ENCODE measurements at regions not wholly inside any gene's neighbourhood (a gene's known extent, or its start where the extent isn't known, plus 50 kb on each side); places are given as distances from the start of the nearest gene placed in this dataset.
"Not testable (repeated sequence)": the region's sequence is repeated elsewhere in the genome, so short reads cannot be mapped to it uniquely, and the experiment has no call there.

DNA sequence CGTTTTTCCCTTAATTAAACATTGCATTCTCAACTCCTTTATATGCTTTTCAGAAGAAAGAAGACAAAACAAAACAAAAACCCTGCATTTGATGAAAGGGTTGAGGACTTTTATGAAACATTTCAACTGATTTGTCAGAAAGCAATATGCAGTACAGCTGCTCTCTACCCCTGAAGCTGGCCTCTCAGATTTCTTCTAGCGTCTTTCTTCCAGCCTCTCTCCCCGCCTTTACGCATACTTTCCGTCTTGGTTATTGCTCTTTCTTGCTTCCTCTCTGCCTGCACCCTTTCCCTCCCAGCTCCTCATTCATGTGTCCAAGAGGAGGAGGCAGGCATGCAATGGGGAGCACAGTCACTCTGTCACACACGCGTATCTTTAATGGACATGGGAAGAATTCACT is 91.0 kb upstream of the COL1A2 start:
- H3K9me3 Mint-ChIP-seq, result peaks cover 2% of the 10 kb centered on the region
- peaks cover 1% of the 10 kb centered on the region for H3K27me3 Mint-ChIP-seq
- ChIA-PET CTCF (no interaction called here), POLR2A (no interaction called here)
- H3K4me3 Mint-ChIP-seq, result no peak overlapping the region
- no peak for DNase-seq
- H3K36me3 Mint-ChIP-seq (ENCODE audit: low read depth), result no peaks in the 10 kb centered on the region
- H3K4me1 Mint-ChIP-seq, result no peaks in the 10 kb centered on the region
- no peak overlapping the region for H3K27ac Mint-ChIP-seq

DNA sequence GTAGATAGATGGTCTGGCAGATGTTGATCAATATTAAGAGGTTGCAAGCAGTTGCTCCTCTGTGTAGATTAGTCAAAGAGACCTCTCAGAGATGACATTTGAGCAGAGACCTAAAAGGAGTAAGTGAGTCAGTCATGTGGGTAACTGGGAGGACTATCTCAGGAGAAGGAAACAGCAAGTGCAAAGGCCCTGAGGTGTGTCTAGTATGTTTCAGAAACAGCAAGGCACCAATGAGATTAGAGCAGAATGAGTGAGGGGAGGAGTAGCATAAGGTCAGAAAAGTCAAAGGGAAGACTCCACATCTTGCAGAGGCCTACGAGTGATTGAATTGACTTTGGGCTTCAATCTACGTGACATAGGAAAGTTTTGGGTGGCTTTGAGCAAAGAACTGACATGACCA is 89.8 kb upstream of the COL1A2 start:
- Mint-ChIP-seq H3K4me3 (no peak overlapping the region), H3K27me3 (peaks cover 1% of the 10 kb centered on the region), H3K36me3 (ENCODE audit: low read depth) (no peaks in the 10 kb centered on the region), H3K4me1 (no peaks in the 10 kb centered on the region), H3K9me3 (peaks cover 2% of the 10 kb centered on the region), H3K27ac (no peak overlapping the region)
- CTCF ChIA-PET, result no interaction called here
- no peak for DNase-seq
- POLR2A ChIA-PET, result no interaction called here

DNA sequence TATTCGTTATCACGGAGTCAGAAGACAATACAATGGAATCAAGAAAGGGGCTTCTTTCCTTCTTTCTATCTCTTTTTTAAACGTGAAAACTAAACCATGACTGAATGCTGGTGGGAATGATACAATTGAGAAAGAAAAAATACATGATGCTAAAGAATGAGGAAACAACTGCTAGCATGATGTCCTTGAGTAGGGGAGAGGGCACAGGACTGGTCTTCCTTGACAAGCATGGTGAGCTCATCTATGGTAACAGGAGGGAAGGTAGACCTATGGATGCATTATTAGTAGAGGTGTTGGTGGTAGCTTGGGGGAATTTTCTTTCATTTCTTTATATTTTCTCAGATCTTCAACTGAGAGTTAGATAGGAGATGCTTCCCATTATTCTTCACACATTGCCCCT is 88.9 kb upstream of the COL1A2 start:
- H3K27me3 Mint-ChIP-seq, result peaks cover 1% of the 10 kb centered on the region
- CTCF ChIA-PET, result no interaction called here
- peaks cover 2% of the 10 kb centered on the region for H3K9me3 Mint-ChIP-seq
- H3K36me3 Mint-ChIP-seq (ENCODE audit: low read depth), result no peaks in the 10 kb centered on the region
- DNase-seq, result no peak
- H3K4me1 Mint-ChIP-seq, result no peaks in the 10 kb centered on the region
- no peak overlapping the region for H3K27ac Mint-ChIP-seq
- no peak overlapping the region for H3K4me3 Mint-ChIP-seq
- POLR2A ChIA-PET, result no interaction called here

DNA sequence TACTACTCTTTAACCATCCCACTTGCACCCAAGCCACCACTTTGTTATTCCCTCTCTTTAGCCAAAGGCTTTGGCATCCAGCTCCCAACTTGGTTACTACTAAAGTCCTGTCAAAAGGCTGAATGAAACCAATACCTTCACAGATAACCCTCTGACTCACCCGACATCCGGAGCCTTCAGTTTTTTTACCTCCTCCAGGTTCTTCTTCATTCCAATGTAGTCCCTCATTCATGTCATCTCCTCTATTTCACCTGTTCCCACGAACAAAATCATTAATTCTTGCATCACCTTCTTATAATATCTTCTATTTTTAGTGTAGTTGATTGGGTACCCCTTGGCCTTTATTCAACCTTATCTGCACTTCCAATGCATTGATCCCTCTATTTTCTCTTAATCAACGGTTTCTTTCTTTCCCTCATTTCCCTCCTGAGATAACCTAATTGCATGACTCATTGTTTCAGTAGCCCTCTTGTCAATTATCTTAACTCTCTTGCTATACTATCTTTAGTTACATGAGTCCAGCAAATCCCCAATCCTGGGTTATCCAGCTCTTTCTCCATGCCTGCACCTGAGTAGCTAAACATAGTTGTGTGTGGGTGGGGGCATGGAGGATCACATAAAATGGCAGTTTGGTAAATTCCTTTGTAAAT is 87.2 kb upstream of the COL1A2 start:
- H3K27me3 Mint-ChIP-seq, result peaks cover 1% of the 10 kb centered on the region
- DNase-seq, result no peak
- POLR2A ChIA-PET, result no interaction called here

DNA sequence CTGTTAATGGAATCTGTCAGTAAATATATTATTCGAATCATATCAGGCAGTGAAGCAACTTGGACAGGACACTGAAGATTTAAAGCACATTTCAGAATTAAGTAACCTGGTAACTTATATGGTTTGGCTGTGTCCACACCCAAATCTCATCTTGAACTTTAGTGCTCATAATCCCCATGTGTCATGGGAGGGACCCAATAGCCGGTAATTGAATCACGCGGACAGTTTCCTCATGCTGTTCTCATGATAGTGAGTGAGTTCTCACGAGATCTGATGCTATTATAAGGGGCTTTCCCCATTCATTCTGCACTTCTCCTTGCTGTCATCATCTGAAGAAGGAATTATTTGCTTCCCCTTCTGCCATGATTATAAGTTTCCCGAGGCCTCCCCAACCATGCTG is 83.2 kb upstream of the COL1A2 start:
- no peak overlapping the region for H3K27ac Mint-ChIP-seq
- DNase-seq, result no peak
- peaks cover 2% of the 10 kb centered on the region for H3K9me3 Mint-ChIP-seq
- POLR2A ChIA-PET, result no interaction called here
- H3K27me3 Mint-ChIP-seq, result no peaks in the 10 kb centered on the region
- no peak overlapping the region for H3K4me3 Mint-ChIP-seq
- H3K36me3 Mint-ChIP-seq (ENCODE audit: low read depth), result no peaks in the 10 kb centered on the region
- CTCF ChIA-PET, result no interaction called here
- H3K4me1 Mint-ChIP-seq, result no peaks in the 10 kb centered on the region

More for the DNA sequence above, 87.2 kb upstream of the COL1A2 start:
- no peak overlapping the region for H3K27ac Mint-ChIP-seq
- H3K4me1 Mint-ChIP-seq, result no peaks in the 10 kb centered on the region
- H3K9me3 Mint-ChIP-seq, result peaks cover 2% of the 10 kb centered on the region
- CTCF ChIA-PET, result interaction anchor here (0.7 kb wide), 1 partner anchor 684 kb away, joined by 3 read pairs; no protein-coding TSS in a partner anchor
- no peak overlapping the region for H3K4me3 Mint-ChIP-seq
- no peaks in the 10 kb centered on the region for H3K36me3 Mint-ChIP-seq (ENCODE audit: low read depth)

DNA sequence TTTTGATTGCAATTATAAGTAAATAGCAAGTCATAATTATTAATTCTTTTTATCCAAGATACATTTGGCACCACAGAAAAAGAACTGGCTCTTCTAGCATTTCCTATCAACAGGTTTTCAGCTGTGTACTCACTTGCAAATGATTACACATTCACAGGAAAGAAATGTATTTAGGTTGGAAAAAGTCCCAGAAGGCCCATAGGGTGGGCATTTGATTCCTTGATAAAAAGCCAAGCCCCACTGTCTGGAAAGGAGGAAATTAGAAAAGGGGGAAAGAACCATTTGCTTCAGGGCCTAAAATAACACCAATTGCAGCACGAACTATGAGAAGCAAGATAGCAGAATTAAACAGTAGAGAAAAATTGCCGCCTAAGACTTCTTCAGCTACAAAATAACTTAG is 80.8 kb upstream of the COL1A2 start:
- no peaks in the 10 kb centered on the region for H3K4me1 Mint-ChIP-seq
- no peak overlapping the region for H3K27ac Mint-ChIP-seq
- H3K27me3 Mint-ChIP-seq, result no peaks in the 10 kb centered on the region
- H3K36me3 Mint-ChIP-seq (ENCODE audit: low read depth), result no peaks in the 10 kb centered on the region
- H3K9me3 Mint-ChIP-seq, result no peaks in the 10 kb centered on the region
- POLR2A ChIA-PET, result no interaction called here
- CTCF ChIA-PET, result no interaction called here
- no peak overlapping the region for H3K4me3 Mint-ChIP-seq
- no peak for DNase-seq

DNA sequence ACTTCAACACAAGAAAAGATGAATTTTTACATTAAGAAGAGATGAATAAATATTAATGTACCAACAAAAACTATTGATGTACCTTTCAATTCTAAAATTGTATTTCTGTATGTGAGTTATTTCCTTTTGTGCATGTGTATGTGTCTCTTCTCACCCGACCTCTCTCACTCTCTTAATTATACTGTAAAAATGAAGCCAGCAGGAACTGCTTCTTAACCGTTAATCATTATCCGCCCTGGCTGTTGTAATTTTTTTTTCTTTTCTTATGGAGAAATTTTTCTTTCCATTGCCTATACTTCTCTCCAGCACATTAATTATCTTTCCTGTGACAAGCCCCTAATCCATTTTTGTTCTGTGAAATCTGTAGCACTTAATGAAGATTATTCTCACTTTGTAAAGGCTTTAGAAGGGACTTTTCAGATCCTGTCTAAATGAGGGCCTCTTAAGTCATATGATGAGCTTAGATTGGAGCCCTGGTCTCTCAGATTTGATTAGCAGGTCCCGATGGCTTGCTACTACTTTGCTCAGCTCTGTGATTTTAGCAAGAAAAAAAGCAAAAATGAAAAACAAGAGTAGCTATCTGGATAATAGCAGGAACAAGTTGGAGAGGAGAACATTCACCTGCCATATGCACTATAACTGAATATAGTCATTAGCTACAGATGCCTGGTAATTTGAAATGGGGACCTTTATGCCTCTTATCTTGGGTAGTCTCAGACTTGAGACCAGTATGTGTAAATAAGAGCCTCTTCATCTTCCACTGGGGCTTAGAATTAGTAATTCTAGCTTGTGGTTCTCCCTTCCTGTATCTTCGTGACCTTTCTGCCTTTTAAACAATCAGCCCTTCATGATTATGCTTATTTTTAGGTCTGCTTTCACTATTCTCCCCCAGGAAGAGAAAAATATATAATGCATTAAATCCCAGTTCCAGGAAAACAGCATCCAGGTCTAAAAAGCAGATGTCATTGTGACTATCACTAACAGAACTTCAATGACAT is 80.0 kb upstream of the COL1A2 start:
- DNase-seq, result no peak
- Mint-ChIP-seq H3K4me1 (no peaks in the 10 kb centered on the region), H3K4me3 (no peak overlapping the region), H3K9me3 (peaks cover 2% of the 10 kb centered on the region), H3K27ac (no peak overlapping the region), H3K36me3 (ENCODE audit: low read depth) (no peaks in the 10 kb centered on the region), H3K27me3 (no peaks in the 10 kb centered on the region)
- ChIA-PET POLR2A (no interaction called here), CTCF (no interaction called here)

DNA sequence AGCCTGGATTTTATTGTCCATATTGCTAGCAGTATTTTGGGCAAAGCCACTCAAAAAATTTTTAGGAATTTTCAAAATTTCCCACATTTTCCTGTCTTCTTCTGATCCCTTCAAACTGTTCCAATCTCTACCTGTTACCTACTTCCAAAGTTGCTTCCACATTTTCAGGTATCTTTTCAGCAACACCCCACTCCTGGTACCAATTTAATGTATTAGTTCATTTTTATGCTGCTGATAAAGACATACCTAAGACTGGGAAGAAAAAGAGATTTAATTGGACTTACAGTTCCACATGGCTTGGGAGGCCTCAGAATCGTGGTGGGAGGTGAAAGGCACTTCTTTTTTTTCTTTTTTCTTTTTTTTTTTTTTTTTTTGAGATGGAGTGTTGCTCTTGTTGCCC is 73.6 kb upstream of the COL1A2 start:
- H3K27me3 Mint-ChIP-seq; H3K9me3 Mint-ChIP-seq; H3K4me1 Mint-ChIP-seq; H3K36me3 Mint-ChIP-seq (ENCODE audit: low read depth); POLR2A ChIA-PET; H3K27ac Mint-ChIP-seq; CTCF ChIA-PET; H3K4me3 Mint-ChIP-seq; DNase-seq: not testable (repeated sequence)

DNA sequence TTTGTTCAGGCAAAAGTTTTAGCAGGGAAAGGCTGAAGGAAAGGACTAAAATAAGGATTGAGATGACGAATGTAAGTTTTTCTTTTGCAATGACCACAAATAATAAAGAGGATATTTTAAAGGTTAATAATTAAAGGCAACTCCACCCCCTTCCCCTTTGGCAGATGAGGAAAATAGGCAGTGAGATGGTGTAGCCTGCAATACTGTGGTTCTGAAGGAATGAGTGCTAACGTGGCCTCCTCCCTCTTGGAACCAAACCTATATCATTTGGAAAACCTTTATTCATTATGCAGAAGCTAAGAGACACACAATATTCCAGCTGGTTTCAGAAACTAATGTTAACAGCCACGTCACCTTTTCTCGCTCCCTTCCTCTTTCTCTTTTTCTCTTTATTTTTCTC is 70.9 kb upstream of the COL1A2 start:
- H3K9me3 Mint-ChIP-seq, result peaks cover 4% of the 10 kb centered on the region
- no peak overlapping the region for H3K4me3 Mint-ChIP-seq
- H3K27me3 Mint-ChIP-seq, result no peaks in the 10 kb centered on the region
- no peaks in the 10 kb centered on the region for H3K36me3 Mint-ChIP-seq (ENCODE audit: low read depth)
- no peaks in the 10 kb centered on the region for H3K4me1 Mint-ChIP-seq
- DNase-seq, result no peak
- H3K27ac Mint-ChIP-seq, result no peak overlapping the region
- ChIA-PET CTCF (no interaction called here), POLR2A (interaction anchor here (0.6 kb wide), 1 partner anchor 1128 kb away, joined by 4 read pairs; no protein-coding TSS in a partner anchor)

DNA sequence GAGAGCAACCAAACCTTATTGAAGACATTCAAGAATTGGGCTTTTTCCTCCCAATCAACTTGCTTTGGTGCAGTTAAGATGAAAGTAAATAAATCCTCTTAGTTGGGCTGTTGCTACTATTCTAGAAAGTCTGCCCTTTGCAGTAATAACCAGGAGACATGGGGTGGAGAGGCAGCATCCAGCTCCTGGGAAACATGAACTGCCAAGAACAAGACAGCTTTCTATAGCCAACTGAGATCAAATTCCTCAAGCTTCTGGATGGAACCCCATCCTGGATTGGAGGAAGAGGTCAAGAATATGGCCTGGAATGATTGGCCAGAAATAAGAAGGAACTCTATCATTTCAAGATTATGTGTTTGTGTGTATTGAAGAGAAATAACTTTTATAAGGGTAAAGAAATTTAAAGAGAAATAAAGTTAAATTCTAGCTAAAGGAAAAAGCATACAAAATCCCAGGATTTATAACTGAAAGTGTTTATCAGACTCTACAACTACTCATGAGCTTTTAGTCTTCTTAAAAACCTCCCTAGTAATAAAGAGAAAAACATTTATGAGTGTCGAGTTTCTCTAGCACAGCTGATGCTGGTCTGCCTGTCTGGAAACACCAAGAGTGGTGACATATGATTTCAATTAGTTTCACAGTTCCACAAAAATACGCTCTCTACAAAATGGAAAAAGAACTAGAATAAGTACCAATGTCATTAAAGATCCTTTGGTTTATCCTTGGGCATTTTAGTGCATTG is 70.1 kb upstream of the COL1A2 start:
- Mint-ChIP-seq H3K9me3 (peaks cover 2% of the 10 kb centered on the region), H3K27ac (no peak overlapping the region), H3K4me3 (no peak overlapping the region), H3K4me1 (no peaks in the 10 kb centered on the region), H3K27me3 (no peaks in the 10 kb centered on the region), H3K36me3 (ENCODE audit: low read depth) (no peaks in the 10 kb centered on the region)
- POLR2A ChIA-PET, result interaction anchor here (0.6 kb wide), 1 partner anchor 1128 kb away, joined by 4 read pairs; no protein-coding TSS in a partner anchor
- DNase-seq, result no peak
- CTCF ChIA-PET, result no interaction called here

DNA sequence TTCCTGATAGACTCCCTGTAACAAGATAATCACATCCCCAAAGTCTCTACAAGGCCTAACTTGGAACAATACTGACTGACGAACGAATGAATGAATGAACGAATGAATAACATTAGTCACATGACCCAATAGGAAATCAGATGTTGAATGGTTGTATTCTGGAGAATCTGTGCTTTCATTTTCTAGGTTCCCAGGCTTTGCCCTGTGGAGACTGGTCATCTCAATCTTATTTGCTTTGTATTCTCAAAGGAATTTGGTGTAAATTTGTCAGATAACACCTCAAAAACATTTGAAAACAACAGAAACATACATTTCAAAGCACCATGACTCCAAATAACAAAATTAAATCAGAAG is 69.6 kb upstream of the COL1A2 start:
- no peak overlapping the region for H3K27ac Mint-ChIP-seq
- ChIA-PET POLR2A (no interaction called here), CTCF (no interaction called here)
- H3K36me3 Mint-ChIP-seq (ENCODE audit: low read depth), result no peaks in the 10 kb centered on the region
- no peaks in the 10 kb centered on the region for H3K4me1 Mint-ChIP-seq
- H3K27me3 Mint-ChIP-seq, result no peaks in the 10 kb centered on the region
- peaks cover 2% of the 10 kb centered on the region for H3K9me3 Mint-ChIP-seq
- DNase-seq, result no peak
- H3K4me3 Mint-ChIP-seq, result no peak overlapping the region

DNA sequence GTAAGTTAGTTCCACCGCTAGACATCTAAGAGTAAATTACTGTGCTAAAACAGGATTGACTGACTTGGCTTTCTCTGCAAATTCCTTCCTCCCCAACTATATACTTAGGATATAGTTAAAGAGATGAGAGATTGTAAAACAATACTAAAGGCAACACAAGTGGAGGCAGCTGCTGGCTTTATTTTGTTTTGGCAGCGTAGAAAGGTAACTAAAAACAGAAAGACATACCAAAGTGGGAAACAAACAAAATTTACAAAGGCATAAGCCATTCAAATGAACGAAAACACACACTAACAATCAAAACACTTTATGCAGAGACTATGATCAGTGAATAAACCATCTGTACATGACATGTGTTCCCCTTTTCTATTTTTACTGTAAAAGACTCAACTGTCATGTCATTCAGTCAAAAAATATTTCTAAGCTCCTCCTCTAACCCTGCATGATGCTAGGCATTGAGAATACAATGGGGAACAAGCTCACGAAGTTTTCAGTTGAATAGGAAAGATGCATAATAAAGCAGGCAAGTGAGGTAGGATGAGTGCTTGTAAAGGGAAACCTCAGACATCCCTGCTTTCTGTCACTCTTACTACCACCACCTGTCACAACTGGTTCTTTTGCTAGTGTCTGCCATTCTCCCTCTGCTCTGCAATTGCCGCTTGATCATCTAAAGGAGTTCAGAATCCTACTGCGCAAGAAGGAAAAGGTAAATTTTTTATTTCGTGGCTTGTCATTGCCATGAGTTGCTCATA is 64.2 kb upstream of the COL1A2 start:
- Mint-ChIP-seq H3K9me3 (no peaks in the 10 kb centered on the region), H3K27ac (no peak overlapping the region), H3K36me3 (ENCODE audit: low read depth) (no peaks in the 10 kb centered on the region), H3K4me3 (no peak overlapping the region), H3K4me1 (no peaks in the 10 kb centered on the region), H3K27me3 (no peaks in the 10 kb centered on the region)
- ChIA-PET CTCF (no interaction called here), POLR2A (no interaction called here)
- DNase-seq, result no peak

DNA sequence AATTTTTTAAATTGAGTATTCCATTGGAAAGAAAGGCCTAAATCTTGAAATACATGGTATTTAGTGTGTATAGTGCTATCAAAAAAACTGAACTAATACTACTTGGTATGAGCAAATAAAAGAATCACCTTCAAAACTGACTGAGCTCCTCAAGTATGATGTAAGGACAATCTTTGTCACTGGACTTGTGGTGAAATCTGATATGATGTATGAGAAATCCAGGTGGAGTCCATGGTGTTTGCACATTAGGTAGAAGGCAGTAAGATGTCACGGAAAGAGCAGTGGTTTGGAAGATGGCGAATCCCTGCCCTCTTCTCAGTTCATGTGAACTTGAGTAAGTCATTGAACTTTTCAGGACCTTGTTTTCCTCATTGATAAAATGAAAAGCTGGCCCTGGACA is 62.1 kb upstream of the COL1A2 start:
- DNase-seq, result no peak
- H3K9me3 Mint-ChIP-seq, result no peaks in the 10 kb centered on the region
- no peaks in the 10 kb centered on the region for H3K27me3 Mint-ChIP-seq
- no peaks in the 10 kb centered on the region for H3K4me1 Mint-ChIP-seq
- H3K36me3 Mint-ChIP-seq (ENCODE audit: low read depth), result no peaks in the 10 kb centered on the region
- no peak overlapping the region for H3K4me3 Mint-ChIP-seq
- POLR2A ChIA-PET, result no interaction called here
- CTCF ChIA-PET, result no interaction called here
- H3K27ac Mint-ChIP-seq, result no peak overlapping the region

All from activated CD4-positive, alpha-beta T cell treated with anti-CD3 and anti-CD28 coated beads, Interleukin-2, amount 10 ng/mL, durations not matched to agents 7 days and 5 days (primary cell).